ENCODE measurements at regions not wholly inside any gene's neighbourhood (a gene's known extent, or its start where the extent isn't known, plus 50 kb on each side); places are given as distances from the start of the nearest gene placed in this dataset.
"Not testable (repeated sequence)": the region's sequence is repeated elsewhere in the genome, so short reads cannot be mapped to it uniquely, and the experiment has no call there.

DNA sequence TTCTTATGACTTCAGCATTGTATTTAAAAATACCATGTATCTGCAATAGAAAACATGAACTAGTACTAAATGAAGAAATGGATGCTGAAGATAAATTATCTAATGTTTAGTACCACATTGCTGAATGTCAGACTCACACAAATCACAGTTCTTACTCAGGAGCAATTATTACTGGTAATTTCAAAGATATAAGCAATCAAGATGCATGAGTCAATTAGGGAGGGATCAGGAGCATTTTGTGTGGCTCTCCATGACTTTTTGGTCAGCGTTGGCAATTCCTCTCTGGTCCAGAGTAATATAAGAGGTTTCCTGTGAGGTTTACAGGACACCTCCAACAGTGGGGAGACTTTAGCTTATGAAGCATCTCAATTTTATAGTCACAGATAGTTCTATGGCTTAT lies 167.0 kb upstream of the PCDH7 start:
- no peak overlapping the region for H3K4me3 ChIP-seq (ENCODE audit: low read depth, low read length)
- TF ChIP-seq, protein P1, sequence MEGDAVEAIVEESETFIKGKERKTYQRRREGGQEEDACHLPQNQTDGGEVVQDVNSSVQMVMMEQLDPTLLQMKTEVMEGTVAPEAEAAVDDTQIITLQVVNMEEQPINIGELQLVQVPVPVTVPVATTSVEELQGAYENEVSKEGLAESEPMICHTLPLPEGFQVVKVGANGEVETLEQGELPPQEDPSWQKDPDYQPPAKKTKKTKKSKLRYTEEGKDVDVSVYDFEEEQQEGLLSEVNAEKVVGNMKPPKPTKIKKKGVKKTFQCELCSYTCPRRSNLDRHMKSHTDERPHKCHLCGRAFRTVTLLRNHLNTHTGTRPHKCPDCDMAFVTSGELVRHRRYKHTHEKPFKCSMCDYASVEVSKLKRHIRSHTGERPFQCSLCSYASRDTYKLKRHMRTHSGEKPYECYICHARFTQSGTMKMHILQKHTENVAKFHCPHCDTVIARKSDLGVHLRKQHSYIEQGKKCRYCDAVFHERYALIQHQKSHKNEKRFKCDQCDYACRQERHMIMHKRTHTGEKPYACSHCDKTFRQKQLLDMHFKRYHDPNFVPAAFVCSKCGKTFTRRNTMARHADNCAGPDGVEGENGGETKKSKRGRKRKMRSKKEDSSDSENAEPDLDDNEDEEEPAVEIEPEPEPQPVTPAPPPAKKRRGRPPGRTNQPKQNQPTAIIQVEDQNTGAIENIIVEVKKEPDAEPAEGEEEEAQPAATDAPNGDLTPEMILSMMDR (IDR thresholded peaks at IDR 0.05; ENCODE audit: low read depth, low read length): no peak
- no peaks in the 10 kb centered on the region for H3K36me3 ChIP-seq
- H3K4me1 ChIP-seq: no peaks in the 10 kb centered on the region
- no peaks in the 10 kb centered on the region for H3K27me3 ChIP-seq
- DNase-seq: no peak
- no peaks in the 10 kb centered on the region for H3K9me3 ChIP-seq

DNA sequence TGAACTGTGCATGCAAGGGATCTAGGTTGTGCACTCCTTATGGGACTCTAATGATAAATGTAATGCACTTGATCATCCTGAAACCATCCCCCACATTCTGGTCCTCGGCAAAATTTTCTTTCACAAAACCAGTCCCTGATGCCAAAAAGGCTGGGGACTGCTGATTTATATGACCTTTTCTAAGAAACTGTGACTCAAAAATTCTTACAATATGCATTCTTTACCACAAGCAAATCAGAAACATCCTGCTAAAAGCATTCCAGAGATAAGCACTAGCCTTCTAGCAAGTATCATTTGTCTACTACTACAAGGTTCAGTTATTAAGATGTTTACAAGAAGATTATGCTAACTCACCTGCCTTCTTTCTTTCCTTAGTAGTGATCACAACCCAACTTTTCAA lies 166.5 kb upstream of the PCDH7 start:
- Histone ChIP-seq H3K9me3 (no peaks in the 10 kb centered on the region), H3K4me3 (ENCODE audit: low read depth, low read length) (no peak overlapping the region), H3K4me1 (no peaks in the 10 kb centered on the region), H3K36me3 (no peaks in the 10 kb centered on the region), H3K27me3 (no peaks in the 10 kb centered on the region)
- DNase-seq: no peak
- TF ChIP-seq, protein P1 (IDR thresholded peaks at IDR 0.05; ENCODE audit: low read depth, low read length): no peak

DNA sequence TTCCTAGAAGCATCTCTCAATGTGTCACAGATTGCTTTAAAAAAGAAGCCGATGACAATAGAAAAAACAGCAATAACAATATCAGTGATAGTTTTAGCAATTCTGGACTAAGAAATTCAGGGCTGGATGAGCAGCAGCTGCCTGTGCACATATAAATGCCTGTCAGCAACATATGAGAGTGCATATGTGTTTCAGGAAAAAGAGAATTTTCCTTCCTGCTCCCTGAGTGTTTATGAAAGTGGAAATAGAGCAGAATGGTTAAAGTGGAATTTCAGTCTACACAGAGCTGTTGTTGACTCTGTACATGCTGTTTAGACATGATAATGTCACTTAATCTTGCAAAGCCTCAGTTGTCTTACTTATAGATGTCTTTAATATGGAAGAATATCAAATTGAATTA lies 164.4 kb upstream of the PCDH7 start:
- TF ChIP-seq, protein P1 (IDR thresholded peaks at IDR 0.05; ENCODE audit: low read depth, low read length): no peak
- DNase-seq: no peak

GRCh38 chr4:30559481-30559880 lies 160.7 kb upstream of the PCDH7 start:
- Histone ChIP-seq H3K4me3 (ENCODE audit: low read depth, low read length) (no peak overlapping the region), H3K4me1 (no peaks in the 10 kb centered on the region), H3K9me3 (no peaks in the 10 kb centered on the region), H3K27me3 (no peaks in the 10 kb centered on the region), H3K36me3 (no peaks in the 10 kb centered on the region)
- no peak for DNase-seq
- TF ChIP-seq, protein P1 (IDR thresholded peaks at IDR 0.05; ENCODE audit: low read depth, low read length): no peak

More for the DNA sequence above, 164.4 kb upstream of the PCDH7 start:
- Histone ChIP-seq H3K36me3 (no peaks in the 10 kb centered on the region), H3K4me3 (ENCODE audit: low read depth, low read length) (no peak overlapping the region), H3K4me1 (no peaks in the 10 kb centered on the region), H3K27me3 (no peaks in the 10 kb centered on the region), H3K9me3 (no peaks in the 10 kb centered on the region)

GRCh38 chr4:30586850-30587249 lies 133.3 kb upstream of the PCDH7 start:
- no peaks in the 10 kb centered on the region for H3K4me1 ChIP-seq
- TF ChIP-seq, protein P1 (IDR thresholded peaks at IDR 0.05; ENCODE audit: low read depth, low read length): no peak

DNA sequence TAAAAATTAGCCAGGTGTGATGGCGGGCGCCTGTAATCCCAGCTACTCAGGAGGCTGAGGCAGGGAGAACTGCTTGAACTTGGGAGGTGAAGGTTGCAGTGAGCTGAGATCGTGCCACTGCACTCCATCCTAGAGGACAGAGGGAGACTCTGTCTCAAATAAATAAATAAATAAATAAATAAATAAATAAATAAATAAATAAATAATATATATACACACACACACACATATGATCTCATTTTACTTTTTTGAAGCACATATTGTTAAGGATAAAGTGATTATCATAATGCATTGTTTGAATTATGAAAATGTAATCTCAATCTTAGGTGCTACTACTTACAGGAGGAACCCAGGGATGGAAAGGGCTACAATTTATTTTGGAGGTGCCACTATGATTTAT lies 130.5 kb upstream of the PCDH7 start:
- not testable (repeated sequence) for H3K27me3 ChIP-seq; DNase-seq; H3K36me3 ChIP-seq; H3K4me3 ChIP-seq (ENCODE audit: low read depth, low read length); H3K9me3 ChIP-seq; H3K4me1 ChIP-seq

More at GRCh38 chr4:30586850-30587249, 133.3 kb upstream of the PCDH7 start:
- no peaks in the 10 kb centered on the region for H3K9me3 ChIP-seq
- no peak overlapping the region for H3K4me3 ChIP-seq (ENCODE audit: low read depth, low read length)
- H3K27me3 ChIP-seq: no peaks in the 10 kb centered on the region
- no peaks in the 10 kb centered on the region for H3K36me3 ChIP-seq
- DNase-seq: no peak
